HG02571 (cell line): ENCODE measurements at regions not wholly inside any gene's neighbourhood (a gene's known extent, or its start where the extent isn't known, plus 50 kb on each side); places are given as distances from the start of the nearest gene placed in this dataset.

Experiments used
- ATAC-seq: cut with Tn5 transposase; IDR thresholded peaks from one replicate; pipeline ENCODE4 v1.9.1; 2021; ENCODE audit warnings: mild to moderate bottlenecking, moderate library complexity; ENCODE audit not compliant: unreplicated experiment

GRCh38 chr1:116819081-116819480 is 64.9 kb downstream of the CD2 start:
- no peak for ATAC-seq

GRCh38 chr1:116820369-116820768 is 66.1 kb downstream of the CD2 start:
- no peak for ATAC-seq

- no peak for ATAC-seq
Observed at GRCh38 chr1:116821763-116822162, 67.5 kb downstream of the CD2 start.

- ATAC-seq, result no peak
Observed at GRCh38 chr1:116824631-116825206, 70.5 kb downstream of the CD2 start.

GRCh38 chr1:116825207-116825719 is 71.0 kb downstream of the CD2 start:
- no peak for ATAC-seq

- ATAC-seq, result no peak
Observed at GRCh38 chr1:116825720-116826438, 71.6 kb downstream of the CD2 start.

GRCh38 chr1:116826818-116827606 is 72.8 kb downstream of the CD2 start:
- ATAC-seq, result peak; percentile 77

GRCh38 chr1:116827607-116828105 is 73.4 kb downstream of the CD2 start:
- no peak for ATAC-seq

- no peak for ATAC-seq
Observed at GRCh38 chr1:116832308-116832931, 77.3 kb upstream of the PTGFRN start.

GRCh38 chr1:116832932-116833578 is 76.7 kb upstream of the PTGFRN start:
- ATAC-seq, result no peak

GRCh38 chr1:116833718-116834117 is 76.0 kb upstream of the PTGFRN start:
- no peak for ATAC-seq

- ATAC-seq, result no peak
Observed at GRCh38 chr1:116834595-116834994, 75.1 kb upstream of the PTGFRN start.

GRCh38 chr1:116835161-116835560 is 74.6 kb upstream of the PTGFRN start:
- no peak for ATAC-seq

GRCh38 chr1:116836099-116836498 is 73.6 kb upstream of the PTGFRN start:
- no peak for ATAC-seq

- ATAC-seq, result no peak
Observed at GRCh38 chr1:116841569-116842344, 68.0 kb upstream of the PTGFRN start.

- no peak for ATAC-seq
Observed at GRCh38 chr1:116842654-116843053, 67.1 kb upstream of the PTGFRN start.

- ATAC-seq, result no peak
Observed at GRCh38 chr1:116844775-116845174, 64.9 kb upstream of the PTGFRN start.

GRCh38 chr1:116847190-116847589 is 62.5 kb upstream of the PTGFRN start:
- ATAC-seq, result no peak

GRCh38 chr1:116847688-116848531 is 61.8 kb upstream of the PTGFRN start:
- ATAC-seq, result no peak
